ENCODE measurements at regions not wholly inside any gene's neighbourhood (a gene's known extent, or its start where the extent isn't known, plus 50 kb on each side); places are given as distances from the start of the nearest gene placed in this dataset.

- DNase-seq (ENCODE audit: low spot score) = no peak
These were observed 1876.0 kb upstream of the CELF4 start for GRCh38 chr18:39441648-39442047.

GRCh38 chr18:39435996-39436395, 1870.4 kb upstream of the CELF4 start:
- no peak for DNase-seq (ENCODE audit: low spot score)

GRCh38 chr18:39435209-39435608, 1869.6 kb upstream of the CELF4 start:
- DNase-seq (ENCODE audit: low spot score) = no peak

GRCh38 chr18:39434223-39434920, 1868.8 kb upstream of the CELF4 start:
- no peak for DNase-seq (ENCODE audit: low spot score)

- DNase-seq (ENCODE audit: low spot score) = no peak
These were observed 1859.7 kb upstream of the CELF4 start for GRCh38 chr18:39425172-39425850.

GRCh38 chr18:39424261-39424660, 1858.7 kb upstream of the CELF4 start:
- no peak for DNase-seq (ENCODE audit: low spot score)

GRCh38 chr18:39421276-39421675, 1855.7 kb upstream of the CELF4 start:
- DNase-seq (ENCODE audit: low spot score) = no peak

- DNase-seq (ENCODE audit: low spot score) = no peak
These were observed 1853.7 kb upstream of the CELF4 start for GRCh38 chr18:39419315-39419714.

GRCh38 chr18:39415471-39415870, 1849.9 kb upstream of the CELF4 start:
- DNase-seq (ENCODE audit: low spot score) = no peak

- peak; percentile 70 for DNase-seq (ENCODE audit: low spot score)
These were observed 1848.6 kb upstream of the CELF4 start for GRCh38 chr18:39414009-39414700.

- DNase-seq (ENCODE audit: low spot score) = no peak
These were observed 1841.3 kb upstream of the CELF4 start for GRCh38 chr18:39406941-39407340.

GRCh38 chr18:39403121-39403520, 1837.5 kb upstream of the CELF4 start:
- DNase-seq (ENCODE audit: low spot score) = no peak

GRCh38 chr18:39399662-39400061, 1834.1 kb upstream of the CELF4 start:
- DNase-seq (ENCODE audit: low spot score) = no peak

- no peak for DNase-seq (ENCODE audit: low spot score)
These were observed 1830.6 kb upstream of the CELF4 start for GRCh38 chr18:39396168-39396567.

- no peak for DNase-seq (ENCODE audit: low spot score)
These were observed 1824.3 kb upstream of the CELF4 start for GRCh38 chr18:39389800-39390379.

- DNase-seq (ENCODE audit: low spot score) = no peak
These were observed 1815.3 kb upstream of the CELF4 start for GRCh38 chr18:39380866-39381265.

- no peak for DNase-seq (ENCODE audit: low spot score)
These were observed 1814.7 kb upstream of the CELF4 start for GRCh38 chr18:39380186-39380725.

- no peak for DNase-seq (ENCODE audit: low spot score)
These were observed 1809.5 kb upstream of the CELF4 start for GRCh38 chr18:39375066-39375465.

- no peak for DNase-seq (ENCODE audit: low spot score)
These were observed 1806.4 kb upstream of the CELF4 start for GRCh38 chr18:39371996-39372395.

GRCh38 chr18:39366656-39367055, 1801.1 kb upstream of the CELF4 start:
- DNase-seq (ENCODE audit: low spot score) = no peak

GRCh38 chr18:39365836-39366485, 1800.4 kb upstream of the CELF4 start:
- DNase-seq (ENCODE audit: low spot score) = no peak

- DNase-seq (ENCODE audit: low spot score) = no peak
These were observed 1794.5 kb upstream of the CELF4 start for GRCh38 chr18:39360072-39360471.

All from kidney capillary endothelial cell (primary cell).